Breast epithelium (tissue), 3 donors: ENCODE measurements at regions not wholly inside any gene's neighbourhood (a gene's known extent, or its start where the extent isn't known, plus 50 kb on each side); places are given as distances from the start of the nearest gene placed in this dataset.

Experiments used
- POLR2A ChIP-seq: fragments of 450-650 bp; IDR thresholded peaks from one replicate; pipeline ENCODE4 v1.6.1; 2016; ENCODE audit warnings: antibody characterized with exemption, mild to moderate bottlenecking, moderate library complexity
- POLR2AphosphoS5 ChIP-seq, 3 donors: sonication (generic); formaldehyde crosslinking; IDR thresholded peaks; one replicate each; pipeline ENCODE4 v1.6.1; 2017; ENCODE audit warnings: antibody characterized with exemption in 3 of 3
- TF ChIP-seq, protein P1 (sequence below), 3 donors: fragments of 450-650 bp; IDR thresholded peaks; one replicate each; pipeline ENCODE4 v1.5.1; 2016 to 2017; ENCODE audit warnings: antibody characterized with exemption in 3 of 3, mild to moderate bottlenecking in 3 of 3, moderate library complexity in 3 of 3

DNA sequence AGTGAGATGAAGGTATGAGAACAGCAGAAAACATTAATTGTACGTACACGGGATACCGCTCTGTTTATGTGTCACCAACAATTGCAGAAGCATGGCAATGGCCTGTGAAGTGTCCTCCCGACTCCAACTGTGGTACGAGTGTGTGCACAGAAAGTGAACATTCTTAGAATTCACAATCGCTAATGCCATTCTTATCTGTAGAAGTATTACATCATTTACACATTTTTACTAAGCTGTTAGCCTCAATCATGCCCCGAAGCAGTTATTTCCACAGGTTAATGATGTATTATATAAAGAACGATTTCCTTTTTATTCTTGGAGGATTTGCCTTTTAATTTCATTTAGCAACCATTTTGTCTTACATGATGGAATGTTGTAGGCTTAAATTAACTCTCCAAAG, 103.4 kb downstream of the EVX1 start:
- TF ChIP-seq, protein P1, sequence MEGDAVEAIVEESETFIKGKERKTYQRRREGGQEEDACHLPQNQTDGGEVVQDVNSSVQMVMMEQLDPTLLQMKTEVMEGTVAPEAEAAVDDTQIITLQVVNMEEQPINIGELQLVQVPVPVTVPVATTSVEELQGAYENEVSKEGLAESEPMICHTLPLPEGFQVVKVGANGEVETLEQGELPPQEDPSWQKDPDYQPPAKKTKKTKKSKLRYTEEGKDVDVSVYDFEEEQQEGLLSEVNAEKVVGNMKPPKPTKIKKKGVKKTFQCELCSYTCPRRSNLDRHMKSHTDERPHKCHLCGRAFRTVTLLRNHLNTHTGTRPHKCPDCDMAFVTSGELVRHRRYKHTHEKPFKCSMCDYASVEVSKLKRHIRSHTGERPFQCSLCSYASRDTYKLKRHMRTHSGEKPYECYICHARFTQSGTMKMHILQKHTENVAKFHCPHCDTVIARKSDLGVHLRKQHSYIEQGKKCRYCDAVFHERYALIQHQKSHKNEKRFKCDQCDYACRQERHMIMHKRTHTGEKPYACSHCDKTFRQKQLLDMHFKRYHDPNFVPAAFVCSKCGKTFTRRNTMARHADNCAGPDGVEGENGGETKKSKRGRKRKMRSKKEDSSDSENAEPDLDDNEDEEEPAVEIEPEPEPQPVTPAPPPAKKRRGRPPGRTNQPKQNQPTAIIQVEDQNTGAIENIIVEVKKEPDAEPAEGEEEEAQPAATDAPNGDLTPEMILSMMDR (IDR thresholded peaks at IDR 0.05) = no peak
- no peak for TF ChIP-seq POLR2AphosphoS5 (IDR thresholded peaks at IDR 0.05)
- TF ChIP-seq POLR2A = no peak
